Suprapubic skin (tissue), 3 donors: ENCODE measurements at regions not wholly inside any gene's neighbourhood (a gene's known extent, or its start where the extent isn't known, plus 50 kb on each side); places are given as distances from the start of the nearest gene placed in this dataset.

ENCODE experiments used
- CTCF ChIP-seq, 2 donors: fragments of 200-600 bp in 1 of 2; fragments of 450-650 bp in 1 of 2; sonication (generic) in 1 of 2; IDR thresholded peaks; one replicate each; pipeline ENCODE4 v1.5.1; 2016 to 2019; ENCODE audit warnings: antibody characterized with exemption in 2 of 2, mild to moderate bottlenecking in 1 of 2, moderate library complexity in 1 of 2
- POLR2A ChIP-seq, 2 donors: fragments of 450-650 bp; IDR thresholded peaks; one replicate each; pipeline ENCODE4 v1.6.1; 2017; ENCODE audit warnings: antibody characterized with exemption in 2 of 2, mild to moderate bottlenecking in 2 of 2, moderate library complexity in 2 of 2

- TF ChIP-seq CTCF (IDR thresholded peaks at IDR 0.05) (no peak), POLR2A (IDR thresholded peaks at IDR 0.05) (no peak)
Measured at GRCh38 chrX:5586726-5587125, 641.9 kb downstream of the NLGN4X start.
